ENCODE measurements at regions not wholly inside any gene's neighbourhood (a gene's known extent, or its start where the extent isn't known, plus 50 kb on each side); places are given as distances from the start of the nearest gene placed in this dataset.
"Not testable (repeated sequence)": the region's sequence is repeated elsewhere in the genome, so short reads cannot be mapped to it uniquely, and the experiment has no call there.

GRCh38 chr6:110558575-110558974, 82.2 kb upstream of the SLC22A16 start:
- no peak for ATAC-seq

GRCh38 chr6:110557199-110557598, 80.8 kb upstream of the SLC22A16 start:
- ATAC-seq, result no peak

- ATAC-seq, result no peak
Observed at GRCh38 chr6:110556317-110557110, 80.1 kb upstream of the SLC22A16 start.

GRCh38 chr6:110554966-110555460, 78.6 kb upstream of the SLC22A16 start:
- ATAC-seq, result no peak

- ATAC-seq, result no peak
Observed at GRCh38 chr6:110554441-110554840, 78.0 kb upstream of the SLC22A16 start.

GRCh38 chr6:110552901-110553641, 76.7 kb upstream of the SLC22A16 start:
- ATAC-seq, result no peak

- ATAC-seq, result no peak
Observed at GRCh38 chr6:110552076-110552475, 75.7 kb upstream of the SLC22A16 start.

GRCh38 chr6:110551088-110551487, 74.7 kb upstream of the SLC22A16 start:
- no peak for ATAC-seq

GRCh38 chr6:110550353-110550752, 73.9 kb upstream of the SLC22A16 start:
- ATAC-seq, result no peak

- peak; percentile 13 for ATAC-seq
Observed at GRCh38 chr6:110549277-110549676, 72.9 kb upstream of the SLC22A16 start.

GRCh38 chr6:110548110-110548847, 71.9 kb upstream of the SLC22A16 start:
- no peak for ATAC-seq

GRCh38 chr6:110547266-110547964, 71.0 kb upstream of the SLC22A16 start:
- ATAC-seq, result no peak

GRCh38 chr6:110545081-110545872, 68.9 kb upstream of the SLC22A16 start:
- no peak for ATAC-seq

GRCh38 chr6:110544472-110544871, 68.1 kb upstream of the SLC22A16 start:
- ATAC-seq, result no peak

GRCh38 chr6:110543106-110543505, 66.7 kb upstream of the SLC22A16 start:
- ATAC-seq, result peak; percentile 89

GRCh38 chr6:110542311-110543024, 66.1 kb upstream of the SLC22A16 start:
- ATAC-seq, result no peak

- ATAC-seq, result no peak
Observed at GRCh38 chr6:110541701-110542309, 65.4 kb upstream of the SLC22A16 start.

GRCh38 chr6:110539277-110540019, 63.0 kb upstream of the SLC22A16 start:
- not testable (repeated sequence) for ATAC-seq

- no peak for ATAC-seq
Observed at GRCh38 chr6:110538416-110539160, 62.2 kb upstream of the SLC22A16 start.
